Neuronal stem cell (in vitro differentiated cells): ENCODE measurements at regions not wholly inside any gene's neighbourhood (a gene's known extent, or its start where the extent isn't known, plus 50 kb on each side); places are given as distances from the start of the nearest gene placed in this dataset.

ENCODE experiments used
- DNase-seq: peaks from one replicate; pipeline ENCODE4 v3.0.0-alpha.2; 2013; ENCODE audit warnings: low spot score
- H2AFZ ChIP-seq: one replicate; pipeline ENCODE4 v1.6.1; 2013; ENCODE audit warnings: mild to moderate bottlenecking, low read length, inconsistent platforms
- H2AK5ac ChIP-seq: 2 replicates; pipeline ENCODE4 v1.6.1; 2013; ENCODE audit warnings: low read depth, mild to moderate bottlenecking, inconsistent platforms, low read length, moderate library complexity, mixed read lengths
- H2BK120ac ChIP-seq: 2 replicates; pipeline ENCODE4 v1.6.1; 2013; ENCODE audit warnings: low read depth, mild to moderate bottlenecking, inconsistent platforms, low read length, moderate library complexity, mixed read lengths
- H2BK12ac ChIP-seq: one replicate; pipeline ENCODE4 v1.6.1; 2013; ENCODE audit warnings: low read length, inconsistent platforms
- H2BK15ac ChIP-seq: 2 replicates; pipeline ENCODE4 v1.6.1; 2013; ENCODE audit warnings: mild to moderate bottlenecking, low read length, inconsistent platforms, mixed read lengths
- H2BK5ac ChIP-seq: one replicate; pipeline ENCODE4 v1.6.1; 2013; ENCODE audit warnings: inconsistent platforms, mild to moderate bottlenecking, low read length, moderate library complexity
- H3K14ac ChIP-seq: one replicate; pipeline ENCODE4 v1.6.1; 2013; ENCODE audit warnings: low read length, inconsistent platforms
- H3K18ac ChIP-seq: 2 replicates; pipeline ENCODE4 v1.6.1; 2013; ENCODE audit warnings: low read length, inconsistent platforms
- H3K23ac ChIP-seq: 2 replicates; pipeline ENCODE4 v1.6.1; 2013; ENCODE audit warnings: low read depth, mild to moderate bottlenecking, mixed read lengths, low read length, inconsistent platforms; ENCODE audit not compliant: poor library complexity
- H3K27ac ChIP-seq: replicated peaks from 3 replicates; pipeline ENCODE4 v1.5.1; 2013; ENCODE audit warnings: low read length, inconsistent platforms
- H3K27me3 ChIP-seq, 3 experiments: 2 replicates each; pipeline ENCODE4 v1.6.1; 2013; ENCODE audit warnings: low read length in 3 of 3, mild to moderate bottlenecking in 2 of 3, inconsistent platforms in 1 of 3, low read depth in 1 of 3, mixed read lengths in 1 of 3, moderate library complexity in 1 of 3; ENCODE audit not compliant: control insufficient read depth in 3 of 3, insufficient read depth in 3 of 3
- H3K36me3 ChIP-seq, 2 donors: replicated peaks in 1 of 2; 2 replicates each; pipeline ENCODE4 v1.6.1; 2013; ENCODE audit warnings: low read length in 2 of 2; ENCODE audit not compliant: control insufficient read depth in 2 of 2, insufficient read depth in 2 of 2
- H3K4ac ChIP-seq: 2 replicates; pipeline ENCODE4 v1.6.1; 2013; ENCODE audit warnings: inconsistent platforms, mild to moderate bottlenecking, low read length, moderate library complexity
- H3K4me1 ChIP-seq, 2 donors: 1 replicate in 1 of 2; 2 replicates in 1 of 2; pipeline ENCODE4 v1.6.1; 2013; ENCODE audit warnings: low read length in 2 of 2, low read depth in 1 of 2; ENCODE audit not compliant: control insufficient read depth in 2 of 2, insufficient read depth in 1 of 2
- H3K4me2 ChIP-seq: one replicate; pipeline ENCODE4 v1.6.1; 2013; ENCODE audit warnings: mild to moderate bottlenecking, low read length, inconsistent platforms; ENCODE audit not compliant: insufficient read depth, poor library complexity, severe bottlenecking
- H3K4me3 ChIP-seq, 2 donors: 2 replicates each; pipeline ENCODE4 v1.5.1; 2013; ENCODE audit warnings: low read length in 2 of 2, mild to moderate bottlenecking in 2 of 2, inconsistent platforms in 1 of 2, moderate library complexity in 1 of 2
- H3K79me1 ChIP-seq: one replicate; pipeline ENCODE4 v1.6.1; 2013; ENCODE audit warnings: low read depth, mild to moderate bottlenecking, inconsistent platforms, low read length, moderate library complexity
- H3K9ac ChIP-seq: one replicate; pipeline ENCODE4 v1.6.1; 2013; ENCODE audit warnings: mild to moderate bottlenecking, low read depth, low read length, inconsistent platforms; ENCODE audit not compliant: poor library complexity
- H3K9me3 ChIP-seq, 2 donors: replicated peaks in 1 of 2; 2 replicates each; pipeline versions ENCODE3 to v1.6.1; 2013; ENCODE audit warnings: low read length in 2 of 2, mild to moderate bottlenecking in 2 of 2, inconsistent platforms in 1 of 2, low read depth in 1 of 2, mixed read lengths in 1 of 2, moderate library complexity in 1 of 2; ENCODE audit not compliant: control insufficient read depth in 2 of 2, insufficient read depth in 1 of 2
- H4K8ac ChIP-seq: one replicate; pipeline ENCODE4 v1.6.1; 2013; ENCODE audit warnings: low read depth, mild to moderate bottlenecking, inconsistent platforms, low read length, moderate library complexity
- H4K91ac ChIP-seq: one replicate; pipeline ENCODE4 v1.6.1; 2013; ENCODE audit warnings: low read length, low read depth, mild to moderate bottlenecking, inconsistent platforms; ENCODE audit not compliant: poor library complexity
- WGBS, 2 donors: extraction: QIAGEN DNeasy Blood & Tissue Kit; methylation state at CpG; one replicate each; pipeline ENCODE4 v1.1.7; 2013; ENCODE audit warnings: missing lambda C conversion rate in 2 of 2, mixed read lengths in 1 of 2; ENCODE audit not compliant: insufficient read length in 2 of 2, insufficient replicate concordance in 1 of 2; ENCODE audit errors: extremely low coverage in 2 of 2; 5-methylcytosine and 5-hydroxymethylcytosine counted together

- Histone ChIP-seq H3K27ac (no peak overlapping the region), H2BK120ac (no peak overlapping the region), H2BK15ac (no peak overlapping the region), H2AK5ac (no peak overlapping the region), H2BK5ac (no peak overlapping the region), H3K27me3 (no peaks in the 10 kb centered on the region), H2BK12ac (no peak overlapping the region), H3K4me2 (no peak overlapping the region), H3K36me3 (no peaks in the 10 kb centered on the region), H3K23ac (no peak overlapping the region), H3K4me1 (no peaks in the 10 kb centered on the region), H3K4ac (no peak overlapping the region), H3K9ac (no peak overlapping the region), H3K4me3 (no peak overlapping the region), H4K91ac (no peak overlapping the region), H3K9me3 (no peaks in the 10 kb centered on the region), H3K14ac (no peak overlapping the region), H4K8ac (no peak overlapping the region), H3K18ac (no peak overlapping the region), H2AFZ (no peak overlapping the region), H3K79me1 (no peaks in the 10 kb centered on the region)
- no CpG with 5 or more reads among the region's 4 CpGs for WGBS, 2 donors
- no peak for DNase-seq
These were observed 1684.7 kb upstream of the RAG2 start for GRCh38 chr11:38282718-38283117.

- Histone ChIP-seq H3K4me2 (no peak overlapping the region), H2AK5ac (no peak overlapping the region), H3K79me1 (no peaks in the 10 kb centered on the region), H3K27ac (no peak overlapping the region), H3K18ac (no peak overlapping the region), H3K9me3 (no peaks in the 10 kb centered on the region), H3K4me1 (no peaks in the 10 kb centered on the region), H2BK5ac (no peak overlapping the region), H3K14ac (peak overlapping the region; percentile 71), H2BK12ac (no peak overlapping the region), H3K9ac (no peak overlapping the region), H3K4me3 (no peak overlapping the region), H2BK120ac (no peak overlapping the region), H4K91ac (no peak overlapping the region), H3K27me3 (no peaks in the 10 kb centered on the region), H3K36me3 (no peaks in the 10 kb centered on the region), H2AFZ (no peak overlapping the region), H3K4ac (no peak overlapping the region), H4K8ac (no peak overlapping the region), H2BK15ac (no peak overlapping the region), H3K23ac (no peak overlapping the region)
- DNase-seq: no peak
- no CpG with 5 or more reads among the region's 45 CpGs for WGBS, 2 donors
These were observed 1680.6 kb upstream of the RAG2 start for GRCh38 chr11:38278457-38279141.

GRCh38 chr11:38274031-38274430, 1676.0 kb upstream of the RAG2 start:
- no CpG with 5 or more reads among the region's 2 CpGs for WGBS, 2 donors
- H3K4ac ChIP-seq: no peak overlapping the region
- peaks cover 0 to 3% of the 10 kb centered on the region in 2 donors for H3K9me3 ChIP-seq
- peaks cover 0 to 1% of the 10 kb centered on the region in 2 donors for H3K4me1 ChIP-seq
- no peak overlapping the region for H3K27ac ChIP-seq
- no peak overlapping the region for H2BK12ac ChIP-seq
- no peak overlapping the region for H3K14ac ChIP-seq
- H2BK120ac ChIP-seq: no peak overlapping the region
- no peak overlapping the region for H2BK5ac ChIP-seq
- H4K91ac ChIP-seq: no peak overlapping the region
- no peak overlapping the region for H3K4me3 ChIP-seq
- H3K36me3 ChIP-seq: no peaks in the 10 kb centered on the region
- no peak overlapping the region for H3K9ac ChIP-seq
- H3K79me1 ChIP-seq: no peaks in the 10 kb centered on the region
- H3K18ac ChIP-seq: no peak overlapping the region
- H3K4me2 ChIP-seq: no peak overlapping the region
- H3K27me3 ChIP-seq: no peaks in the 10 kb centered on the region
- no peak overlapping the region for H4K8ac ChIP-seq
- H2AFZ ChIP-seq: no peak overlapping the region
- H2BK15ac ChIP-seq: no peak overlapping the region
- H2AK5ac ChIP-seq: no peak overlapping the region
- no peak overlapping the region for H3K23ac ChIP-seq
- no peak for DNase-seq

GRCh38 chr11:38272376-38272775, 1674.3 kb upstream of the RAG2 start:
- Histone ChIP-seq H2AK5ac (no peak overlapping the region), H3K9ac (no peak overlapping the region), H3K4me3 (no peak overlapping the region), H4K8ac (no peak overlapping the region), H4K91ac (no peak overlapping the region), H3K27ac (no peak overlapping the region), H3K18ac (no peak overlapping the region), H2BK120ac (no peak overlapping the region), H3K36me3 (no peaks in the 10 kb centered on the region), H2BK5ac (no peak overlapping the region), H2AFZ (no peak overlapping the region), H3K4ac (no peak overlapping the region), H3K4me2 (no peak overlapping the region), H2BK12ac (no peak overlapping the region), H3K23ac (no peak overlapping the region), H3K79me1 (no peaks in the 10 kb centered on the region), H3K9me3 (peaks cover 0 to 4% of the 10 kb centered on the region in 2 donors), H3K4me1 (peaks cover 0 to 1% of the 10 kb centered on the region in 2 donors), H2BK15ac (no peak overlapping the region), H3K27me3 (no peaks in the 10 kb centered on the region), H3K14ac (no peak overlapping the region)
- DNase-seq: no peak
- WGBS, 2 donors: no CpG with 5 or more reads among the region's 4 CpGs
